ENCODE measurements at regions not wholly inside any gene's neighbourhood (a gene's known extent, or its start where the extent isn't known, plus 50 kb on each side); places are given as distances from the start of the nearest gene placed in this dataset.
A peak's percentile ranks its signal among the peaks of the same experiment; 100 is the strongest.

GRCh38 chr20:10935658-10936402 is 262.0 kb upstream of the JAG1 start:
- intact Hi-C loops (cut with DNase I) = no loop called here
- ATAC-seq = peak; percentile 35 to 50

GRCh38 chr20:10936786-10937185 is 263.0 kb upstream of the JAG1 start:
- no peak for ATAC-seq

More at GRCh38 chr20:10935658-10936402, 262.0 kb upstream of the JAG1 start:
- no peak for DNase-seq

GRCh38 chr20:10939331-10939941 is 265.6 kb upstream of the JAG1 start:
- intact Hi-C loops (cut with DNase I) = no loop called here
- ATAC-seq = no peak

More at GRCh38 chr20:10936786-10937185, 263.0 kb upstream of the JAG1 start:
- intact Hi-C loops (cut with DNase I) = no loop called here
- no peak for DNase-seq

DNA sequence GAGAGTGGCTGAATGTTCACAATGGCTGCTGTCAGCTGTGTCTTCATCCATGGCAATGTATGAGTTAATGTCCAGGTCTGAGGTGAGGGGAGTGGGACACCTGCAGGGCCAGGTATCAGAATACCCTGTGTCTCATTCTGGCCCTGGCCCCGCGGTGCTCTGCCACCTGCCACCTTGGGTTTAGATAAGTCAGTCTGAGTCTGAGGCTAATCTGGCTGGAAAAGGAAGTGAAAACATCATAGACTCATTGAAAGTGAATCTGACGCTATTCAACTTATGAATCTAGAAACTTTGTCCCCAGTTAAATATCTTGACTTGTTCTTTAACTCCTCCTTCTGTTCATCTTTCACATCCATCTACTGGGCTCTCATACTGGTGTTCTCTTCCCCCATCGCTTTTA is 267.1 kb upstream of the JAG1 start:
- no peak for ATAC-seq
- intact Hi-C loops (cut with DNase I) = no loop called here
- no peak for DNase-seq

More at GRCh38 chr20:10939331-10939941, 265.6 kb upstream of the JAG1 start:
- no peak for DNase-seq

GRCh38 chr20:10943686-10944265 is 270.0 kb upstream of the JAG1 start:
- no peak for ATAC-seq

DNA sequence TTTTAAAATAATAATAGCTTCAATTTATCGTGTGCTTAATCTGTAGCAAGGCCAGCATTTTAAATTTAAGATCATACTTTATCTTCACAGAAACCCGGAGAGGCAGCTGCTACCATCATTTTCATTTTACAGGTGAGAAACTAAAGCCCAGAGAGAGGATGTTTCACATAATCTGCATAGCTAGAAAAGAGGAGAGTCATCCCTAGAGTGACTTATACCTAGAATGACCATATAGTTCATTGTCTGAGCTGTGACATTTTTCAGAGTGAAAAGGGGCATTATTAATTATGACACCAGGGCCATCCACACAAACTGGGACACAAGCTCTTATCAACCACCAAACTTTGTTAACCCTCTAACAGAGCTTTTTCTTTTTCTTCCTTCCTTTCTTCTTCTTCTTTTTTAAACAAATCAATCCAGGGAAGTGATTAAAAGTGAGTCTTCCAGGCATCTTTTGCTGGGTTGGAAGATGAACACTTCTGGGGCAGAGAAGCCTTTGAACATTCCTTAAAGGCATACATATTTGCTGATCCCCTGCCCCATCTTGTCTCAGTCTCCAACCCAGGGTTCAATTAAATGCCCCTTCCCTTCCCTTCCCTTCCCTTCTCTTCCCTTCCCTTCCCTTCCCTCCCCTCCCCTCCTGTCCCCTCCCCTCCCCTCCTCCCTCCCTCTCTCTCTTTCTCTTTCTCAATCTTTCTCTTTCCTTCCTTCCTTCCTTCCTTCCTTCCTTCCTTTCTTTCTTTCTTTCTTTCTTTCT is 272.5 kb upstream of the JAG1 start:
- DNase-seq (no peak), ATAC-seq (no peak)
- intact Hi-C loops (cut with DNase I) = no loop called here

More at GRCh38 chr20:10943686-10944265, 270.0 kb upstream of the JAG1 start:
- DNase-seq = no peak
- intact Hi-C loops (cut with DNase I) = no loop called here

DNA sequence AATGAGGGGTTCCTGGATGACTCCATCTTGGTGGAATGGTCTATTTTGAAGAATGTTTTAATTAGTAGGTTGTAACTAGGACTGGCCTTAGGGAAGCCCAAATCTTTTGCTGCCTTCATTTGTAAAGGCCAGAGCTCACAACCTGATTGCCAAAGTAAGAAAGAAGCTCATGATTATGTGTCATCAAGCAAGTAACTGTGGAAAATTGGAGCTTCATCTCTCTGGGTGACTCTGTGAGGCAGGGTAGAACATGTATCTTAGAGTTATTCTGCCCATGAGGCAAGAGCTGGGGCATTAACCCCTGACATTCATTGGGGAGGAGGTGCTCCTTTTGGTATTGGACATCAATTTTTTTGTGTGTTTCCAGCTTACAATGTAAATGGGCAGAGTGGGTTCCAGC is 273.9 kb upstream of the JAG1 start:
- ATAC-seq = no peak
- intact Hi-C loops (cut with DNase I) = no loop called here
- no peak for DNase-seq

GRCh38 chr20:10949930-10950783 is 276.4 kb upstream of the JAG1 start:
- ATAC-seq (no peak), DNase-seq (no peak)
- intact Hi-C loops (cut with DNase I) = no loop called here

GRCh38 chr20:10951216-10951615 is 277.4 kb upstream of the JAG1 start:
- no peak for ATAC-seq
- DNase-seq = no peak
- intact Hi-C loops (cut with DNase I) = no loop called here

GRCh38 chr20:10951904-10952303 is 278.1 kb upstream of the JAG1 start:
- DNase-seq = no peak
- ATAC-seq = no peak
- intact Hi-C loops (cut with DNase I) = no loop called here

GRCh38 chr20:10953437-10953836 is 279.6 kb upstream of the JAG1 start:
- no peak for DNase-seq
- ATAC-seq = no peak
- intact Hi-C loops (cut with DNase I) = no loop called here

DNA sequence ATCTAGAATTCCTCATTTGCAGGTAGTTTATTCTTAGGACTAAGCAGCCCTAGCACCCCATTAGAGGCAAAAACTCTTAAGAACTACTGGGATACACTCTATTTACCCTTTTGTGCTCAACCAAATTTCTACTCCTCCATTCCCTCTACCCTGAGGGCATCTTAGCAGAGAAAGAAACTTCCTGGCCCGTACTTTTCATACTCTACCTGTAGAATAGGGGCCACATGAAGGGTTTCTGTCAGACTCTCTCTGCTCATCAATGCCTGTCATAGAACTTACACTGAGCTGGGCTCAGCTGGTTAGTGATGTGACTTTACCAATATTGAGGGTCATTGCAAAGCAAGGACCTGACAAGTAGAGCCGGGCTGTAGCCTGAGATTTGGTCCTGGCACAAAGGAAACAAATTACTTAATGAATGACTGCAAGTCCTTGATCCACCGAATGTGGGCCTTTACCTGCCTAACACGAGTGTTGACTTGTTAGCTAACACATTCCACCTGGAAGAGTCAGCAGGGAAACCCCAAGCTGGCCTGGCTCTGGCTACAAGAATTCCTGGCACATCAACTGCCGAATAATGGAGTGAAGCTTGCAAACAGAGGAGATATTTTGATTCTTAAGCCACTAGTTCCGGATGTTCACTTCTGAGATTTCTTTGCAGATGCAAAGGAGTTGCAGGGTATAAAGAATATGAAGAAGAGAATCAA is 280.5 kb upstream of the JAG1 start:
- ATAC-seq (peak in 1 of 2 donors; percentile 67), DNase-seq (no peak)
- intact Hi-C loops (cut with DNase I) = no loop called here

DNA sequence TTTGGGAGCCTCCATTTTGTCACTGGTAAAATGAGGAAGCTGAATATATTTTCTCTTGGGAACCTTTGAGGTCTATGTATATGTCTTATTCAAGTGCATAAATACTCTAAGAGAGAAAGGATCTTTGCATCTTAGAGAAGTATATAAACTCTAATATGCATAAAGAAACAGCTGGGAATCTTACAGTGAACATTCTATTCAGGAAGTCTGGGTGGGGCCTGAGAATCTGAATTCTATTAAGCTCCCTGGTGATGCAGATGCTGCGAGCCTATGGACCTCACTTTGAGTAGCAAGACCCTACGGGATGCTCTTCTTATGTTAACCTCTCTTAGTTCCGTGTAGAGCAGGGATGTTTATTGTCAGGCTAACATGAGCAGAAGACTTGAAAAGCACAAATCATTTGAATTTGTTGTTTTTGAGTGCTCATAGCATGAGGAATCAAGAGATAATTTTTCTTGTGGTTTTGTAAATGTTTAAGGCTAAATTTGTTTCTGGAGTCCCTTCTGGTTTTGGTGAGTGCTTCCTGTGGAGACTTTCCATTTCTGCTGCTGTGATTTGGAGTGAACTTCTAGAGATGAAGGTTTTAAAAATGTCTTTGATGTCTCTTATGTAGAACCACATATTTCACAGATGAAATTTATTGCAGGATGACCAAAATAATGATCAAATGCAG is 281.2 kb upstream of the JAG1 start:
- ATAC-seq (no peak), DNase-seq (no peak)
- intact Hi-C loops (cut with DNase I) = no loop called here

DNA sequence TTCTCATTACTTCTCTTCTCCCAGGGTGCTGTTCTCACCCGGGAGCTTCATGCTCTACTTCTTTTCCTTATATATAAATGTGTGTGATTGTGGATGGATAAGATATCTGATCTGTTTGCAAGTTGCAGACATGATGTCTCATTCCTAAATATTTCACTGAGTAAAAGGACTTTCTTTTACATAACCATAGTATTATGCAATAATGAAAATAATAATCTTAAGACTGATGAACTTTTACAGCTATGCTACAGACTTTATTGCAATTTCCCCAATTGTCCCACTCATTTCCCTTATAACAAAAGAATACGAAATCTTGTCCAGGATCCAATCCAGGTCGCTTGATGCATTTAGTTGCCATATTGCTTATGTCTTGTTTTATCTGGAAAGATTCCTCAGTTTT is 284.5 kb upstream of the JAG1 start:
- ATAC-seq (no peak), DNase-seq (no peak)
- intact Hi-C loops (cut with DNase I) = no loop called here

GRCh38 chr20:10960416-10960815 is 286.6 kb upstream of the JAG1 start:
- no peak for ATAC-seq

GRCh38 chr20:10961651-10962288 is 288.0 kb upstream of the JAG1 start:
- ATAC-seq (no peak), DNase-seq (no peak)
- intact Hi-C loops (cut with DNase I) = no loop called here

More at GRCh38 chr20:10960416-10960815, 286.6 kb upstream of the JAG1 start:
- DNase-seq = no peak
- intact Hi-C loops (cut with DNase I) = no loop called here

- DNase-seq (no peak), ATAC-seq (no peak)
- intact Hi-C loops (cut with DNase I) = no loop called here
These were observed 289.1 kb upstream of the JAG1 start for GRCh38 chr20:10962937-10963336.

All from left cardiac atrium (tissue), 4 donors.